SK-N-SH (cell line): ENCODE measurements at regions not wholly inside any gene's neighbourhood (a gene's known extent, or its start where the extent isn't known, plus 50 kb on each side); places are given as distances from the start of the nearest gene placed in this dataset.

Experiments used
- CTCF ChIA-PET: fragments of 300-600, 350-600 bp; formaldehyde crosslinking; extraction: SDS; loops from one replicate; lab custom pipeline; 2021; lab: Yijun Ruan, JAX
- POLR2A ChIA-PET: fragments of 350-600 bp; sonication (Branson Sonifier 250); formaldehyde crosslinking; extraction: SDS; loops from one replicate; lab custom pipeline; 2020; ENCODE audit warnings: antibody characterized with exemption, inconsistent platforms; lab: Yijun Ruan, JAX
- DNase-seq: peaks from one replicate; pipeline ENCODE4 v3.0.0; 2012
- H2AFZ ChIP-seq: fragments of 200-600 bp; sonication (generic); 2 replicates; pipeline ENCODE4 v1.8.1; 2016; ENCODE audit warnings: antibody characterized with exemption, mild to moderate bottlenecking, low read depth
- H3F3A ChIP-seq: fragments of 200-600 bp; sonication (generic); replicated peaks from 2 replicates; pipeline ENCODE3; 2016; ENCODE audit warnings: antibody characterized with exemption, mild to moderate bottlenecking; ENCODE audit not compliant: insufficient read depth
- H3K27ac ChIP-seq, 2 experiments: fragments of 200-500 bp in 1 of 2; fragments of 200-600 bp in 1 of 2; sonication (Bioruptor generic) in 1 of 2; sonication (generic), shearing (Covaris generic) in 1 of 2; 2 replicates each; pipeline versions ENCODE4 v1.5.1 to v1.6.1; 2014 to 2016; ENCODE audit warnings: low read depth in 2 of 2, inconsistent platforms in 1 of 2, low read length in 1 of 2, mild to moderate bottlenecking in 1 of 2, mixed read lengths in 1 of 2
- H3K27me3 ChIP-seq: fragments of 200-600 bp; sonication (generic), shearing (Covaris generic); 2 replicates; pipeline ENCODE4 v1.6.1; 2016; ENCODE audit warnings: mixed run types; ENCODE audit not compliant: insufficient read depth
- H3K36me3 ChIP-seq, 2 experiments: fragments of 200-500 bp in 1 of 2; fragments of 200-600 bp in 1 of 2; sonication (Bioruptor generic) in 1 of 2; sonication (generic) in 1 of 2; replicated peaks in 1 of 2; 2 replicates each; pipeline versions ENCODE3 to v1.5.1; 2014 to 2016; ENCODE audit warnings: low read length in 1 of 2, mild to moderate bottlenecking in 1 of 2; ENCODE audit not compliant: insufficient read depth in 2 of 2, control insufficient read depth in 1 of 2
- H3K4me1 ChIP-seq, 2 experiments: fragments of 200-500 bp in 1 of 2; fragments of 200-600 bp in 1 of 2; sonication (Bioruptor generic) in 1 of 2; sonication (generic), shearing (Covaris generic) in 1 of 2; 2 replicates each; pipeline versions ENCODE4 v1.5.1 to v1.6.1; 2014 to 2016; ENCODE audit warnings: low read depth in 1 of 2, low read length in 1 of 2, mixed run types in 1 of 2; ENCODE audit not compliant: insufficient read depth in 2 of 2, control insufficient read depth in 1 of 2
- H3K4me2 ChIP-seq: fragments of 200-600 bp; sonication (generic), shearing (Covaris generic); 2 replicates; pipeline ENCODE4 v1.6.1; 2017; ENCODE audit warnings: mixed run types
- H3K4me3 ChIP-seq, 2 experiments: fragments of 200-500 bp in 1 of 2; fragments of 200-600 bp in 1 of 2; sonication (Bioruptor generic) in 1 of 2; sonication (generic), shearing (Covaris generic) in 1 of 2; 2 replicates each; pipeline versions ENCODE4 v1.5.1 to v1.8.1; 2014 to 2016; ENCODE audit warnings: low read depth in 2 of 2, inconsistent platforms in 1 of 2, low read length in 1 of 2, mild to moderate bottlenecking in 1 of 2, mixed read lengths in 1 of 2, moderate library complexity in 1 of 2
- H3K79me2 ChIP-seq: fragments of 200-600 bp; sonication (generic); 2 replicates; pipeline ENCODE4 v1.8.1; 2017; ENCODE audit warnings: mild to moderate bottlenecking; ENCODE audit not compliant: insufficient read depth
- H3K9ac ChIP-seq: fragments of 200-600 bp; sonication (generic); 2 replicates; pipeline ENCODE4 v1.6.1; 2017; ENCODE audit warnings: mixed run types
- H3K9me2 ChIP-seq: fragments of 200-600 bp; sonication (generic); 2 replicates; pipeline ENCODE4 v1.6.1; 2017; ENCODE audit warnings: mixed run types
- H3K9me3 ChIP-seq: fragments of 200-600 bp; sonication (generic); 2 replicates; pipeline ENCODE4 v1.6.1; 2017; ENCODE audit warnings: mixed run types, mild to moderate bottlenecking, moderate library complexity
- H4K20me1 ChIP-seq: fragments of 200-600 bp; sonication (generic); 2 replicates; pipeline ENCODE4 v1.6.1; 2017; ENCODE audit warnings: mild to moderate bottlenecking, mixed run types; ENCODE audit not compliant: insufficient read depth
- CHD2 ChIP-seq: fragments of 150-350 bp; IDR thresholded peaks from 2 replicates; pipeline ENCODE4 v1.6.1; 2018; ENCODE audit warnings: low read length; ENCODE audit not compliant: partially characterized antibody
- ELF1 ChIP-seq: IDR thresholded peaks from 2 replicates; pipeline ENCODE4 v1.4.0; 2012
- EZH2phosphoT487 ChIP-seq: fragments of 200-600 bp; sonication (generic); IDR thresholded peaks from 2 replicates; pipeline ENCODE4 v1.6.1; 2017; ENCODE audit warnings: low read depth, mixed run types, mild to moderate bottlenecking, antibody characterized with exemption, moderate library complexity, borderline replicate concordance
- FOSL2 ChIP-seq: IDR thresholded peaks from 2 replicates; pipeline ENCODE4 v1.4.0; 2012; ENCODE audit warnings: low read depth, mild to moderate bottlenecking, moderate library complexity, borderline replicate concordance
- FOXJ3 ChIP-seq: sonication (generic); formaldehyde crosslinking; IDR thresholded peaks from 2 replicates; pipeline ENCODE4 v1.5.1; 2020; ENCODE audit warnings: mild to moderate bottlenecking, missing genetic modification reagents
- IRF3 ChIP-seq: fragments of 150-350 bp; IDR thresholded peaks from 2 replicates; pipeline ENCODE4 v1.6.1; 2016; ENCODE audit warnings: mild to moderate bottlenecking, low read depth, low read length
- JUND ChIP-seq: IDR thresholded peaks from 2 replicates; pipeline ENCODE4 v1.4.0; 2012
- MEF2A ChIP-seq: IDR thresholded peaks from 2 replicates; pipeline ENCODE4 v1.4.0; 2012; ENCODE audit warnings: low read depth, borderline replicate concordance
- RCOR1 ChIP-seq: fragments of 150-350 bp; IDR thresholded peaks from 2 replicates; pipeline ENCODE4 v1.6.1; 2017; ENCODE audit warnings: antibody characterized with exemption, low read length
- REST ChIP-seq: IDR thresholded peaks from 2 replicates; pipeline ENCODE4 v1.6.1; 2012; ENCODE audit warnings: mild to moderate bottlenecking, low read depth, low read length, moderate library complexity
- RXRA ChIP-seq: IDR thresholded peaks from 2 replicates; pipeline ENCODE4 v1.4.0; 2012; ENCODE audit warnings: low read depth, mild to moderate bottlenecking, borderline replicate concordance
- SIN3A ChIP-seq: IDR thresholded peaks from 2 replicates; pipeline ENCODE4 v1.6.1; 2012; ENCODE audit warnings: low read depth, mild to moderate bottlenecking, low read length, moderate library complexity, borderline replicate concordance
- SMC3 ChIP-seq: IDR thresholded peaks from 2 replicates; pipeline ENCODE4 v1.6.1; 2012; ENCODE audit warnings: low read depth, low read length, improper control_type of control experiment
- TCF12 ChIP-seq: IDR thresholded peaks from 2 replicates; pipeline ENCODE4 v1.4.0; 2012
- WGBS: methylation state at CpG from one replicate; pipeline ENCODE4 v1.1.6; 2017; ENCODE audit warnings: low lambda C conversion rate; 5-methylcytosine and 5-hydroxymethylcytosine counted together
- TF ChIP-seq, protein P1 (sequence below): IDR thresholded peaks from 2 replicates; pipeline ENCODE4 v1.4.0; 2012; ENCODE audit warnings: low read depth, borderline replicate concordance

DNA sequence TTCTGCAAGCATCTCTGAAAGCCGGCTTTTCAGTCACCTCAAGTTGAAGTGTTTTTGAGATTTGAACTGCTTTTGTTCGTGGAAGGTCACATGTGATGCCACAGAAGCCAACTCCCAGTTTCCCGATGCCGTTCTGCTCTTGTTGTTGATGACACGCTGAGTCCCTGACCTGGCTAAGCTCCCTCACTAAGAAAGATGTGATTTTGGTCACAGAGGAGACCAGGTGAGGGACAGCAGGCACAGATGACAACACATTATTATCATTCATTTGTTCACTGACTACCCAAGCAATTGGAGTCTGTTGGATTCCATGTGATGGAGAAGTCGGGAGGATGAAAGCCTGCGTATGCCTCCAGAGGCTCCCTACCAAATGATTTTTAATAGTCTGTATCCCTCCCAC, 822.4 kb upstream of the RBFOX1 start:
- 45% methylated on average over 7 of the region's 7 CpGs for WGBS
- TF ChIP-seq RXRA: no peak
- no peak for TF ChIP-seq FOSL2
- TF ChIP-seq JUND: no peak
- TF ChIP-seq RCOR1: no peak
- TF ChIP-seq, protein P1, sequence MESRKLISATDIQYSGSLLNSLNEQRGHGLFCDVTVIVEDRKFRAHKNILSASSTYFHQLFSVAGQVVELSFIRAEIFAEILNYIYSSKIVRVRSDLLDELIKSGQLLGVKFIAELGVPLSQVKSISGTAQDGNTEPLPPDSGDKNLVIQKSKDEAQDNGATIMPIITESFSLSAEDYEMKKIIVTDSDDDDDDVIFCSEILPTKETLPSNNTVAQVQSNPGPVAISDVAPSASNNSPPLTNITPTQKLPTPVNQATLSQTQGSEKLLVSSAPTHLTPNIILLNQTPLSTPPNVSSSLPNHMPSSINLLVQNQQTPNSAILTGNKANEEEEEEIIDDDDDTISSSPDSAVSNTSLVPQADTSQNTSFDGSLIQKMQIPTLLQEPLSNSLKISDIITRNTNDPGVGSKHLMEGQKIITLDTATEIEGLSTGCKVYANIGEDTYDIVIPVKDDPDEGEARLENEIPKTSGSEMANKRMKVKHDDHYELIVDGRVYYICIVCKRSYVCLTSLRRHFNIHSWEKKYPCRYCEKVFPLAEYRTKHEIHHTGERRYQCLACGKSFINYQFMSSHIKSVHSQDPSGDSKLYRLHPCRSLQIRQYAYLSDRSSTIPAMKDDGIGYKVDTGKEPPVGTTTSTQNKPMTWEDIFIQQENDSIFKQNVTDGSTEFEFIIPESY: no peak
- no peak for TF ChIP-seq MEF2A
- no peak for TF ChIP-seq TCF12
- no peak for TF ChIP-seq ELF1
- TF ChIP-seq SIN3A: no peak
- TF ChIP-seq EZH2phosphoT487: no peak
- ChIA-PET POLR2A (no interaction called here), CTCF (no interaction called here)
- H3K4me2 ChIP-seq: no peak overlapping the region
- H3K4me3 ChIP-seq: no peak overlapping the region
- no peaks in the 10 kb centered on the region for H3K79me2 ChIP-seq
- H3K36me3 ChIP-seq: no peaks in the 10 kb centered on the region
- DNase-seq: no peak
- no peak overlapping the region for H3K27ac ChIP-seq
- H3K9me2 ChIP-seq: no peaks in the 10 kb centered on the region
- H4K20me1 ChIP-seq: no peaks in the 10 kb centered on the region
- H3K4me1 ChIP-seq: no peaks in the 10 kb centered on the region
- H3F3A ChIP-seq: no peaks in the 10 kb centered on the region
- no peak overlapping the region for H2AFZ ChIP-seq
- no peaks in the 10 kb centered on the region for H3K27me3 ChIP-seq
- H3K9ac ChIP-seq: no peak overlapping the region
- H3K9me3 ChIP-seq: no peaks in the 10 kb centered on the region

GRCh38 chr16:6499413-6499812, 833.2 kb upstream of the RBFOX1 start:
- Histone ChIP-seq H3K27me3 (no peaks in the 10 kb centered on the region), H3K79me2 (no peaks in the 10 kb centered on the region), H3K9me2 (no peaks in the 10 kb centered on the region), H3F3A (no peaks in the 10 kb centered on the region), H3K4me3 (no peak overlapping the region), H3K36me3 (no peaks in the 10 kb centered on the region), H3K4me2 (no peak overlapping the region), H3K4me1 (no peaks in the 10 kb centered on the region), H3K9me3 (no peaks in the 10 kb centered on the region), H2AFZ (no peak overlapping the region), H4K20me1 (no peaks in the 10 kb centered on the region), H3K9ac (no peak overlapping the region), H3K27ac (no peak overlapping the region)
- TF ChIP-seq SMC3: no peak
- no peak for TF ChIP-seq CHD2
- ChIA-PET POLR2A (no interaction called here), CTCF (no interaction called here)
- no peak for DNase-seq
- WGBS: 5% methylated on average over 2 of the region's 2 CpGs

- Histone ChIP-seq H3K9me2 (no peaks in the 10 kb centered on the region), H3K9ac (no peak overlapping the region), H4K20me1 (no peaks in the 10 kb centered on the region), H3K79me2 (no peaks in the 10 kb centered on the region), H3K9me3 (no peaks in the 10 kb centered on the region), H3K4me3 (no peak overlapping the region), H3K27me3 (no peaks in the 10 kb centered on the region), H3F3A (no peaks in the 10 kb centered on the region), H3K4me2 (no peak overlapping the region), H2AFZ (no peak overlapping the region), H3K36me3 (no peaks in the 10 kb centered on the region), H3K27ac (no peak overlapping the region), H3K4me1 (no peaks in the 10 kb centered on the region)
- TF ChIP-seq FOXJ3 (CRISPR knock-in tag) (no peak), REST (no peak), JUND (no peak), SIN3A (no peak), ELF1 (no peak), IRF3 (no peak), RCOR1 (no peak)
- POLR2A ChIA-PET: no interaction called here
- CTCF ChIA-PET: no interaction called here
- 29% methylated on average over 4 of the region's 4 CpGs for WGBS
- no peak for DNase-seq
These were observed 833.8 kb upstream of the RBFOX1 start for GRCh38 chr16:6498858-6499257.
